Ectodermal cell (in vitro differentiated cells): ENCODE measurements at regions not wholly inside any gene's neighbourhood (a gene's known extent, or its start where the extent isn't known, plus 50 kb on each side); places are given as distances from the start of the nearest gene placed in this dataset.

Experiments used
- H3K27ac ChIP-seq: 2 replicates; pipeline ENCODE4 v1.7.0; 2013; ENCODE audit warnings: mild to moderate bottlenecking, low read depth, low read length; ENCODE audit not compliant: insufficient read depth, poor library complexity, severe bottlenecking
- H3K27me3 ChIP-seq: 2 replicates; pipeline ENCODE4 v1.7.0; 2013; ENCODE audit warnings: mild to moderate bottlenecking, low read length; ENCODE audit not compliant: insufficient read depth, control insufficient read depth, poor library complexity, severe bottlenecking
- H3K36me3 ChIP-seq: one replicate; pipeline ENCODE4 v1.7.0; 2013; ENCODE audit warnings: low read length; ENCODE audit not compliant: control insufficient read depth, insufficient read depth
- H3K4me1 ChIP-seq: one replicate; pipeline ENCODE4 v1.7.0; 2013; ENCODE audit warnings: low read length; ENCODE audit not compliant: control insufficient read depth, insufficient read depth
- H3K4me3 ChIP-seq: 2 replicates; pipeline ENCODE4 v1.7.0; 2013; ENCODE audit warnings: low read depth, low read length, control low read depth; ENCODE audit not compliant: insufficient read depth
- H3K9me3 ChIP-seq: 2 replicates; pipeline ENCODE4 v1.7.0; 2013; ENCODE audit warnings: mild to moderate bottlenecking, low read length, moderate library complexity; ENCODE audit not compliant: control insufficient read depth
- WGBS, 2 experiments: methylation state at CpG; one replicate each; pipeline ENCODE4 v1.1.7; 2013; ENCODE audit warnings: missing lambda C conversion rate in 2 of 2; 5-methylcytosine and 5-hydroxymethylcytosine counted together

DNA sequence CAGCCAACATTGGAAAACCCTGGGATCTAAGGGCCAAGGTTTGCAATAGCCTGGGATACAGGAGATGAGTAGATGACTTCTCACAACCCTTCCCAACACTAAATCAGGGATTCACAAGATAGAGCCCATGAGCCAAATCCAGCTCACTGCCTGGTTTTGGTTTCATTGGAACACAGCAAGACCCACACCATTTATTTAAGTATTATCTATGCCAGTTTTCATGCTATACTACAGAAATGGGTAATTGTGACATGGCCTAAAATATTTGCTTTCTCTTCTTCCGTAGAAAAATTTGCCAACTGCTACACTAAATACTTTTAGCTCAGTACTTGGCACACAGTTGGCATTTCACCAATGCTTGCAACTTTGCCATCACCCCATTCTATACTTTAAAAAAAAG lies 132.0 kb upstream of the LMCD1 start:
- no peaks in the 10 kb centered on the region for H3K27me3 ChIP-seq
- no peaks in the 10 kb centered on the region for H3K9me3 ChIP-seq
- 88 to 98% methylated on average over 1 of the region's 1 CpG for WGBS, 2 experiments
- peaks cover 5% of the 10 kb centered on the region for H3K4me1 ChIP-seq
- H3K27ac ChIP-seq = no peak overlapping the region
- H3K36me3 ChIP-seq = no peaks in the 10 kb centered on the region
- no peak overlapping the region for H3K4me3 ChIP-seq

- peaks cover 5% of the 10 kb centered on the region for H3K4me1 ChIP-seq
- no peak overlapping the region for H3K27ac ChIP-seq
- no peaks in the 10 kb centered on the region for H3K27me3 ChIP-seq
- 86 to 95% methylated on average over 2 of the region's 2 CpGs for WGBS, 2 experiments
- H3K4me3 ChIP-seq = no peak overlapping the region
- no peaks in the 10 kb centered on the region for H3K36me3 ChIP-seq
- no peaks in the 10 kb centered on the region for H3K9me3 ChIP-seq
These were observed 130.5 kb upstream of the LMCD1 start for GRCh38 chr3:8371085-8371551.

DNA sequence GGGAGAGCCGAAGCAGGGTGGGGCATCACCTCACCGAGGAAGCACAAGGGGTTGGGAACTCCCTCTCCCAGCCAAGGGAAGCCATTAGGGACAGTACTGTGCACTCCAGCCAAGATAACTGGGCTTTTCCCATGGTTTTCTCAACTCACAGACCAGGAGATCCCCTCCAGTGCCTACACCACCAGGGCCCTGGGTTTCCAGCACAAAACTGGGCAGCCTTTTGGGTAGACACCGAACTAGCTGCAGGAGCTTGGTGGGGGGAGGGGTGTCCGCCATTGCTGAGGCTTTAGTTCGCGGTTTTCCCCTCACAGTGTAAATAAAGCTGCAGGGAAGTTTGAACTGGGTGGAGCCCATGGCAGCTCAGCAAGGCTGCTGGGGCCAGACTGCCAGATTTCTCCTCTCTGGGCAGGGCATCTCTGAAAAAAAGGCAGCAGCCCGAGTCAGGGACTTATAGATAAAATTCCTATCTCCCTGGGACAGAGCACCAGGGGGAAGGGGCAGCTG lies 129.6 kb upstream of the LMCD1 start:
- WGBS, 2 experiments = 60 to 70% methylated on average over 7 of the region's 7 CpGs

DNA sequence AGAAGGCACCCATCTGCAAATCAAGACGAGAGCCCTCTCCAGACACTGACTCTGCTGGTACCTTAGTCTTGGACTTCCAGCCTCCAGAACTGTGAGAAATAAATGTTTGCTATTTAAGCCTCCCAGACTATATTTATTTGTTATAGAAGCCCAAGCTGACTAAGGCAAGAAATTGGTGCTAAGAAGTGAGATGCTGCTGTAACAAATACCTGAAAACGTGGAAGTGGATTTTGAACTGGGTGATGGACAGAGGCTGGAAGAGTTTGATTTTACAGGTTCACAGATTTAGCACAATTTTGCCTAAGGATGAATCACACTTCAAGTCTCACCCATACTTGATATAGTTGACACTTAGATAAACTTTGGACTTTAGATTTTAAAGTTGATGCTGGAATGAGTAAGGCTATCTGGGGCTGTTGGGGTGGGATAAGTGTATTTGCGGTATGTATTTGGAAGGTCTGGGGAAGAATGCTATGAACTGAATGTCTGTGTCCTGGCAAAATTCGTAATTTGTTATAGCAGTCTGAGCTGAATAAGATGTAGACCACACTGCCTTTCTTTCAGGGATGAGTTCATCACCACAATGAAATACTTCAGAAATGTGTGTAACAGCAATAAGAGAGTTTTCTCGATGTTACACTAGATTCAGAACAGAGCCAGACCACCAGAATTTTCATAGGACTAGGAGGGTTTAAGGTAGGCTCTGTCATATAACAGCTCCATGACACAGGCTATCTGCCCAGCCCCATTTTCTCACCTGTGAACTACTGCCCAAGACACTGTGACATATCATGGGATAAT lies 120.5 kb upstream of the LMCD1 start:
- H3K36me3 ChIP-seq = no peaks in the 10 kb centered on the region

More for the DNA sequence above, 129.6 kb upstream of the LMCD1 start:
- Histone ChIP-seq H3K4me3 (no peak overlapping the region), H3K27me3 (no peaks in the 10 kb centered on the region), H3K27ac (no peak overlapping the region), H3K4me1 (peaks cover 5% of the 10 kb centered on the region), H3K36me3 (no peaks in the 10 kb centered on the region), H3K9me3 (no peaks in the 10 kb centered on the region)

DNA sequence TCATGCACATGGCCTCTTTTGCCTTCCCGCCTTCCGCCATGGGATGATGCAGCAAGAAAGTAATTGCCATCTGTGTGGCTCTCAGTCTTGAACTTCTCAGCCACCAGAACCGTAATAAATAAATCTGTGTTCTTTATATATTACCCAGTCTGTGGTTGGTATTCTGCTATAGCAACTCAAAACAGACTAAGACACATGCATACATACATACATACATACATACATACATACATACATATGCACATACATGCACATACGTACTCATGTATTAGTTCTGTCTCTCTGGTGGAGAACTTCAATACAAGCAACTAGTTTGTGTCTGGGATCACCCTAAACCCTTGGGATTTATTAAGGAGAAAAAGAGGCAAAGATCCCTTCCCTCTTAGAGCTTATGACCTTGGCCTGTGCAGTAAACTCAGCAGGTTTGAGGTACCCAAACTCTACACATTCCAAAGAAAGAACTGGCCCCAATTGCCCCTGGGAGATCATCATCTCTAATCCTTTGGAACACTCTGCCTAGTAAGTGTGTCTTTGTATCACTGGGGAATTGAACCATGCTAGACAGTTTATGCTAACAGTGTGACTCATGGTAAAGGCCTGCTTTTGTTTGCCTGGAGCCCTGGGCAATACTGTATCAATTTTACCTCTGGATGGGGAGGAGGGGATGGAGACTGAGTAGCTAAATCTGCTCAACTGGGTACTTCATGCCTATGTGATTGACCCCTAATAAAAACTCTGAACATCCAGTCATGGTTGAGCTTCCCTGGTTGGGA lies 115.6 kb upstream of the LMCD1 start:
- no peaks in the 10 kb centered on the region for H3K4me1 ChIP-seq
- no peak overlapping the region for H3K27ac ChIP-seq
- H3K36me3 ChIP-seq = no peaks in the 10 kb centered on the region
- H3K9me3 ChIP-seq = no peaks in the 10 kb centered on the region
- H3K4me3 ChIP-seq = no peak overlapping the region
- WGBS, 2 experiments = 90 to 99% methylated on average over 4 of the region's 4 CpGs
- H3K27me3 ChIP-seq = no peaks in the 10 kb centered on the region

More for the DNA sequence above, 120.5 kb upstream of the LMCD1 start:
- no peak overlapping the region for H3K27ac ChIP-seq
- no peaks in the 10 kb centered on the region for H3K9me3 ChIP-seq
- no peaks in the 10 kb centered on the region for H3K4me1 ChIP-seq
- no peak overlapping the region for H3K4me3 ChIP-seq
- no peaks in the 10 kb centered on the region for H3K27me3 ChIP-seq
- 92 to 95% methylated on average over 5 of the region's 5 CpGs for WGBS, 2 experiments

GRCh38 chr3:8387571-8387970 lies 114.1 kb upstream of the LMCD1 start:
- Histone ChIP-seq H3K27ac (no peak overlapping the region), H3K27me3 (no peaks in the 10 kb centered on the region), H3K4me3 (no peak overlapping the region), H3K9me3 (no peaks in the 10 kb centered on the region), H3K36me3 (no peaks in the 10 kb centered on the region), H3K4me1 (no peaks in the 10 kb centered on the region)
- 91% methylated on average over 2 of the region's 4 CpGs for WGBS, 2 experiments

DNA sequence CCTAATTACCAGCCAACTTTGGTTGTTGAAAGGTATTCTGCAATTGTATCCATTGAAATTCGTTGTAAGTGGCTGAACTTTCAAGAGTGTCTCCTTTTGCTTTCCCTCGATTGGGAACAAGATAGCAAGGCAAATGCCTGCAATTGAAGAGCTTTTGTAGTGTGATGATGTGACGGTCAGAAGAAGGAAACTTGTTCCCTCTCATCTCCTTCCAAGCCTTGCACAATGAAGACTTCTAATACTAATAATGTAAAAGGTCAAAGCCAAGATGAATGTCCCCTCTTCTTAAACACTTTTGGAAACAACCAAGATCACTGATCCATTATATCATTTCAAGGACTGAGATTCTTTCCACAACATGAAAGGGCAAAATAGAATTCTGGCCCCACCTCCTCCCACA lies 101.9 kb upstream of the LMCD1 start:
- Histone ChIP-seq H3K36me3 (no peaks in the 10 kb centered on the region), H3K4me3 (no peak overlapping the region), H3K27me3 (no peaks in the 10 kb centered on the region), H3K27ac (no peak overlapping the region), H3K4me1 (no peaks in the 10 kb centered on the region), H3K9me3 (no peaks in the 10 kb centered on the region)
- 88 to 91% methylated on average over 2 to 3 of the region's 3 CpGs for WGBS, 2 experiments

DNA sequence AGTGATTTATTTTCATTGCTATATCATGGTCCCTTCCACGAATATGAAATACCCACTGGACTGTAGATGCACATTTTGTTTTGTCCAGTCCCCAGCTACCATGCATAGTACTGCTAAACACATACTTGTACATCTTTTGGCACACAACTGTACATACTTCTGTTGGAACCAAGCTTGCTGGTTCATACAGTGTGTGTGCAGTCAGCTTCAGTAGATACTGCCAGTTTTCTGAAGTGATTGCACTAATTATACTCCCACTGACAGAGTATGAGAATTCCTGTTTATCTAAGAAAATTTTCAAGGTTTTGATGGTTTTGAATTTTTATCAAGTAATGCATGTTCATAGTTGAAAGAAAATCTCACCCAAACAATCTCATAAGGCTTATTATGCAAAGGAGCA lies 100.7 kb upstream of the LMCD1 start:
- Histone ChIP-seq H3K27ac (no peak overlapping the region), H3K4me3 (no peak overlapping the region), H3K36me3 (no peaks in the 10 kb centered on the region), H3K27me3 (no peaks in the 10 kb centered on the region), H3K4me1 (no peaks in the 10 kb centered on the region), H3K9me3 (peaks cover 1% of the 10 kb centered on the region)
- WGBS, 2 experiments = 85 to 95% methylated on average over 1 of the region's 1 CpG

- H3K4me3 ChIP-seq = no peak overlapping the region
- no peak overlapping the region for H3K27ac ChIP-seq
- H3K9me3 ChIP-seq = peaks cover 4% of the 10 kb centered on the region
- no peaks in the 10 kb centered on the region for H3K4me1 ChIP-seq
- 100% methylated on average over 1 of the region's 1 CpG for WGBS, 2 experiments
- H3K36me3 ChIP-seq = no peaks in the 10 kb centered on the region
- H3K27me3 ChIP-seq = no peaks in the 10 kb centered on the region
These were observed 97.6 kb upstream of the LMCD1 start for GRCh38 chr3:8403996-8404395.

DNA sequence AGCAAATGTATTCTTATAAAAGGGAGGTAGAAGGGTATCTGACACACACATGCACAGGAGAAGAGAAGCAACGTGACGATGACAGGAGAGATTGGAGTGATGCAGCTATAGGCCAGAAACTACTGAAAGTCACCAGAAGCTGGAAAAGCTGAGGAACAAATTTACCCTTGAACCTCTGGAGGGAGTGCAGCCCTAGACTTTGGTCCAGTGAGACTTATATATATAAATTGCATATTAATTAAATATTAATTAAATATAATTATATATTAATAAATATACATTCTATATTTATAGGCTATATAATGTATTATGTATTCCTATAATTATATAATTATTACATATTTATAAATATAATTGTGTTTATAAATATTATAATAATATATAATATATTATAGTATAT lies 96.5 kb upstream of the LMCD1 start:
- WGBS, 2 experiments = 95 to 96% methylated on average over 2 of the region's 2 CpGs
- Histone ChIP-seq H3K4me1 (no peaks in the 10 kb centered on the region), H3K27me3 (no peaks in the 10 kb centered on the region), H3K36me3 (no peaks in the 10 kb centered on the region), H3K4me3 (no peak overlapping the region), H3K27ac (no peak overlapping the region), H3K9me3 (peaks cover 4% of the 10 kb centered on the region)
